HCT116 (cell line): ENCODE measurements at regions not wholly inside any gene's neighbourhood (a gene's known extent, or its start where the extent isn't known, plus 50 kb on each side); places are given as distances from the start of the nearest gene placed in this dataset.

Source experiments
- ATAC-seq: fragments of 200-7000 bp; cut with Tn5 transposase; 2 replicates; pipeline ENCODE4 v1.9.1; 2020; ENCODE audit warnings: mild to moderate bottlenecking, moderate library complexity
- BruUV-seq: library from RNA; stranded (reverse); fragments of 400-500 nt; replicated peaks from 2 replicates; lab custom pipeline; 2021; lab: Mats Ljungman, UMichigan
- CTCF ChIA-PET: fragments of 300-600 bp; sonication (Branson Sonifier 250); formaldehyde crosslinking; loops from one replicate; lab custom pipeline; 2021; ENCODE audit warnings: antibody characterized with exemption; lab: Charles Lee
- POLR2A ChIA-PET: fragments of 300-600, 350-600 bp; sonication (Branson Sonifier 250); formaldehyde crosslinking; loops from one replicate; lab custom pipeline; 2021; ENCODE audit warnings: antibody characterized with exemption; lab: Charles Lee
- RAD21 ChIA-PET, 2 experiments: fragments of 300-600 bp; sonication (Branson Sonifier 250); formaldehyde crosslinking; loops; one replicate each; lab custom pipeline; 2023; ENCODE audit warnings: low total read pairs in 2 of 2; ENCODE audit not compliant: uncharacterized antibody in 2 of 2, unreplicated experiment in 2 of 2, low non-redundant PET in 1 of 2; lab: Charles Lee
- DNase-seq: peaks from one replicate; pipeline ENCODE4 v3.0.0-alpha.2; 2010; ENCODE audit warnings: low read depth, low spot score
- H2AFZ ChIP-seq: fragments of 200-600 bp; shearing (Covaris generic), sonication (generic); 2 replicates; pipeline ENCODE4 v1.6.1; 2017; ENCODE audit warnings: low read depth, mixed run types, mixed read lengths, antibody characterized with exemption, low read length; ENCODE audit not compliant: poor library complexity, severe bottlenecking
- H3K27ac ChIP-seq: 2 replicates; pipeline ENCODE4 v1.5.1; 2012; ENCODE audit warnings: low read depth, low read length
- H3K27me3 ChIP-seq: fragments of 200-600 bp; sonication (generic); 2 replicates; pipeline ENCODE4 v1.6.1; 2016; ENCODE audit warnings: mixed run types, low read length, mixed read lengths; ENCODE audit not compliant: insufficient read depth
- H3K36me3 ChIP-seq, 2 experiments: fragments of 200-500 bp in 1 of 2; fragments of 200-600 bp in 1 of 2; sonication (Bioruptor generic) in 1 of 2; sonication (generic) in 1 of 2; 2 replicates each; pipeline versions ENCODE4 v1.5.1 to v1.6.1; 2014 to 2016; ENCODE audit warnings: low read length in 2 of 2, inconsistent platforms in 1 of 2, mixed read lengths in 1 of 2, mixed run types in 1 of 2; ENCODE audit not compliant: insufficient read depth in 2 of 2, control insufficient read depth in 1 of 2
- H3K4me1 ChIP-seq, 2 experiments: fragments of 200-600 bp in 1 of 2; sonication (generic) in 1 of 2; 2 replicates each; pipeline versions ENCODE4 v1.5.1 to v1.6.1; 2012 to 2017; ENCODE audit warnings: low read length in 2 of 2, inconsistent platforms in 1 of 2, mild to moderate bottlenecking in 1 of 2, mixed read lengths in 1 of 2, mixed run types in 1 of 2, moderate library complexity in 1 of 2; ENCODE audit not compliant: insufficient read depth in 2 of 2, control insufficient read depth in 1 of 2
- H3K4me2 ChIP-seq: fragments of 200-600 bp; sonication (generic); 2 replicates; pipeline ENCODE4 v1.6.1; 2017; ENCODE audit warnings: mixed run types, low read length, mixed read lengths
- H3K4me3 ChIP-seq, 2 experiments: fragments of 200-600 bp in 1 of 2; sonication (generic) in 1 of 2; replicated peaks in 1 of 2; 2 replicates each; pipeline ENCODE4 v1.5.1; 2011 to 2016; ENCODE audit warnings: low read length in 2 of 2, control low read depth in 1 of 2, low read depth in 1 of 2, mild to moderate bottlenecking in 1 of 2, mixed read lengths in 1 of 2, mixed run types in 1 of 2
- H3K79me2 ChIP-seq: fragments of 200-600 bp; sonication (generic); 2 replicates; pipeline ENCODE4 v1.6.1; 2017; ENCODE audit warnings: mild to moderate bottlenecking, mixed run types, low read length, moderate library complexity, mixed read lengths; ENCODE audit not compliant: insufficient read depth
- H3K9ac ChIP-seq: fragments of 200-600 bp; sonication (generic); 2 replicates; pipeline ENCODE4 v1.6.1; 2016; ENCODE audit warnings: low read length, mixed read lengths
- H3K9me2 ChIP-seq: fragments of 200-600 bp; sonication (generic), shearing (Covaris generic); 2 replicates; pipeline ENCODE4 v1.6.1; 2017; ENCODE audit warnings: mixed run types, mild to moderate bottlenecking, moderate library complexity; ENCODE audit not compliant: insufficient read depth
- H3K9me3 ChIP-seq, 2 experiments: fragments of 200-500 bp in 1 of 2; fragments of 200-600 bp in 1 of 2; sonication (Bioruptor generic) in 1 of 2; sonication (generic) in 1 of 2; 2 replicates each; pipeline ENCODE4 v1.6.1; 2014 to 2017; ENCODE audit warnings: low read length in 2 of 2, mixed read lengths in 2 of 2, inconsistent platforms in 1 of 2, low read depth in 1 of 2, mild to moderate bottlenecking in 1 of 2, mixed run types in 1 of 2, moderate library complexity in 1 of 2; ENCODE audit not compliant: control insufficient read depth in 1 of 2, insufficient read depth in 1 of 2
- H4K20me1 ChIP-seq: fragments of 200-600 bp; sonication (generic), shearing (Covaris generic); 2 replicates; pipeline ENCODE4 v1.6.1; 2017; ENCODE audit warnings: mixed run types, mild to moderate bottlenecking, moderate library complexity; ENCODE audit not compliant: insufficient read depth
- CEBPB ChIP-seq: IDR thresholded peaks from 2 replicates; pipeline ENCODE4 v1.6.1; 2012; ENCODE audit warnings: low read depth
- CTCF ChIP-seq, 3 experiments: fragments of 200-600 bp in 1 of 3; sonication (generic) in 1 of 3; IDR thresholded peaks in 2 of 3; conservative IDR thresholded peaks in 1 of 3; 2 replicates each; pipeline ENCODE4 v1.5.1; 2012 to 2017; ENCODE audit warnings: low read depth in 2 of 3, low read length in 2 of 3, antibody characterized with exemption in 1 of 3, borderline replicate concordance in 1 of 3, control low read depth in 1 of 3, mild to moderate bottlenecking in 1 of 3, mixed read lengths in 1 of 3, mixed run types in 1 of 3, moderate library complexity in 1 of 3; ENCODE audit not compliant: insufficient read depth in 1 of 3
- MAX ChIP-seq: IDR thresholded peaks from 2 replicates; pipeline ENCODE4 v1.6.1; 2012
- POLR2AphosphoS5 ChIP-seq: IDR thresholded peaks from 2 replicates; pipeline ENCODE4 v1.6.1; 2011; ENCODE audit warnings: mild to moderate bottlenecking, low read depth, low read length, moderate library complexity
- YY1 ChIP-seq: IDR thresholded peaks from 2 replicates; pipeline ENCODE4 v1.6.1; 2011; ENCODE audit warnings: low read length, low read depth, moderate library complexity, mild to moderate bottlenecking; ENCODE audit not compliant: insufficient replicate concordance; ENCODE audit errors: extremely low read depth
- ZBTB33 ChIP-seq: IDR thresholded peaks from 2 replicates; pipeline ENCODE4 v1.6.1; 2011; ENCODE audit warnings: mild to moderate bottlenecking, low read length, moderate library complexity; ENCODE audit not compliant: insufficient replicate concordance; ENCODE audit errors: extremely low read depth
- intact Hi-C: fragments of 100-400 bp; cut with micrococcal nuclease; formaldehyde crosslinking; loops from 2 replicates; pipeline ENCODE4 v1.10.0; 2022

- Histone ChIP-seq H3K36me3 (no peaks in the 10 kb centered on the region), H3K79me2 (no peaks in the 10 kb centered on the region), H3K27ac (no peak overlapping the region), H3K4me1 (no peaks in the 10 kb centered on the region), H3K9ac (no peak overlapping the region), H2AFZ (no peak overlapping the region), H4K20me1 (no peaks in the 10 kb centered on the region), H3K4me2 (no peak overlapping the region), H3K4me3 (no peak overlapping the region), H3K27me3 (no peaks in the 10 kb centered on the region), H3K9me3 (no peaks in the 10 kb centered on the region), H3K9me2 (no peaks in the 10 kb centered on the region)
- DNase-seq, result no peak
- intact Hi-C loops, result no loop called here
- no peak for TF ChIP-seq CEBPB
- TF ChIP-seq CTCF (IDR thresholded peaks at IDR 0.05 in 2 of 3, conservative IDR thresholded peaks at IDR 0.05 in 1 of 3; ENCODE audit: borderline replicate concordance in 1 of 3, insufficient read depth in 1 of 3, low read depth in 2 of 3, low read length in 2 of 3), result no peak
- TF ChIP-seq MAX, result no peak
- no peak for TF ChIP-seq YY1
- TF ChIP-seq POLR2AphosphoS5, result no peak
- no peak for TF ChIP-seq ZBTB33
- CTCF ChIA-PET, result no interaction called here
- no peak for ATAC-seq
- RAD21 ChIA-PET, result no interaction called here
- no TSS peak for BruUV-seq
- POLR2A ChIA-PET, result no interaction called here
These were observed 65.8 kb upstream of the CFAP20DC start for GRCh38 chr3:59115364-59116232.
